H1 (cell line): ENCODE measurements at regions not wholly inside any gene's neighbourhood (a gene's known extent, or its start where the extent isn't known, plus 50 kb on each side); places are given as distances from the start of the nearest gene placed in this dataset.

ENCODE experiments used
- CTCF ChIA-PET: fragments of 300-600 bp; sonication (Branson Sonifier 250); formaldehyde crosslinking; loops from one replicate; lab custom pipeline; 2021; ENCODE audit not compliant: partially characterized antibody; lab: Charles Lee
- POLR2A ChIA-PET: fragments of 300-600 bp; sonication (Branson Sonifier 250); formaldehyde crosslinking; loops from one replicate; lab custom pipeline; 2021; ENCODE audit warnings: inconsistent platforms; ENCODE audit not compliant: partially characterized antibody; lab: Charles Lee
- DNase-seq, 2 experiments: peaks; one replicate each; pipeline versions ENCODE4 v3.0.0 to v3.0.0-alpha.2; 2010 to 2022; ENCODE audit warnings: low spot score in 2 of 2, low read depth in 1 of 2, mixed read lengths in 1 of 2
- FAIRE-seq: peaks from 2 replicates; lab custom pipeline; 2011; peaks lifted over from hg19 to GRCh38; lab: Jason Lieb, UNC
- H2AFZ ChIP-seq: 2 replicates; pipeline ENCODE4 v1.8.1; 2012; ENCODE audit warnings: low read length, inconsistent platforms
- H2AK5ac ChIP-seq: 2 replicates; pipeline ENCODE4 v1.6.1; 2013; ENCODE audit warnings: low read depth, low read length
- H2BK120ac ChIP-seq: replicated peaks from 2 replicates; pipeline ENCODE3; 2013; ENCODE audit warnings: low read depth, low read length, inconsistent platforms
- H2BK12ac ChIP-seq: 2 replicates; pipeline ENCODE4 v1.6.1; 2013; ENCODE audit warnings: low read depth, low read length
- H2BK15ac ChIP-seq: 2 replicates; pipeline ENCODE4 v1.6.1; 2013; ENCODE audit warnings: low read length
- H2BK20ac ChIP-seq: 2 replicates; pipeline ENCODE4 v1.6.1; 2013; ENCODE audit warnings: low read length
- H2BK5ac ChIP-seq: 2 replicates; pipeline ENCODE4 v1.6.1; 2013; ENCODE audit warnings: low read depth, low read length
- H3K14ac ChIP-seq: 2 replicates; pipeline ENCODE4 v1.6.1; 2013; ENCODE audit warnings: inconsistent platforms; ENCODE audit not compliant: insufficient read length
- H3K18ac ChIP-seq: 2 replicates; pipeline ENCODE4 v1.6.1; 2013; ENCODE audit warnings: low read length; ENCODE audit errors: extremely low read depth
- H3K23ac ChIP-seq: 2 replicates; pipeline ENCODE4 v1.6.1; 2013; ENCODE audit warnings: inconsistent platforms; ENCODE audit not compliant: insufficient read length
- H3K23me2 ChIP-seq: 2 replicates; pipeline ENCODE4 v1.6.1; 2013; ENCODE audit warnings: low read depth, low read length
- H3K27ac ChIP-seq: 2 replicates; pipeline ENCODE4 v1.6.1; 2011; ENCODE audit warnings: low read depth, low read length, inconsistent platforms
- H3K27me3 ChIP-seq, 4 experiments: replicated peaks in 1 of 4; 1 replicate in 1 of 4; 2 replicates in 3 of 4; pipeline versions ENCODE4 v1.6.1 to v1.8.1; 2011 to 2013; ENCODE audit warnings: low read length in 3 of 4, mild to moderate bottlenecking in 3 of 4, inconsistent platforms in 2 of 4, mixed read lengths in 2 of 4, moderate library complexity in 1 of 4; ENCODE audit not compliant: control insufficient read depth in 3 of 4, insufficient read depth in 3 of 4; ENCODE audit errors: extremely low read depth in 1 of 4
- H3K36me3 ChIP-seq, 4 experiments: 2 replicates each; pipeline versions ENCODE4 v1.6.1 to v1.8.1; 2011 to 2013; ENCODE audit warnings: mild to moderate bottlenecking in 4 of 4, low read length in 3 of 4, moderate library complexity in 2 of 4, control low read depth in 1 of 4, inconsistent platforms in 1 of 4; ENCODE audit not compliant: insufficient read depth in 4 of 4, control insufficient read depth in 2 of 4
- H3K4ac ChIP-seq: replicated peaks from 2 replicates; pipeline ENCODE3; 2013; ENCODE audit warnings: low read length, low read depth, mixed read lengths, inconsistent platforms; ENCODE audit not compliant: insufficient read length
- H3K4me1 ChIP-seq, 4 experiments: replicated peaks in 1 of 4; 1 replicate in 1 of 4; 2 replicates in 3 of 4; pipeline versions ENCODE4 v1.6.1 to v1.8.1; 2011 to 2013; ENCODE audit warnings: low read length in 3 of 4, inconsistent platforms in 2 of 4, mixed read lengths in 1 of 4; ENCODE audit not compliant: insufficient read depth in 4 of 4, control insufficient read depth in 3 of 4
- H3K4me2 ChIP-seq, 2 experiments: 2 replicates each; pipeline versions ENCODE4 v1.6.1 to v1.8.1; 2011 to 2013; ENCODE audit warnings: low read depth in 2 of 2, low read length in 2 of 2, control low read depth in 1 of 2, inconsistent platforms in 1 of 2, mild to moderate bottlenecking in 1 of 2; ENCODE audit not compliant: insufficient read depth in 1 of 2
- H3K4me3 ChIP-seq, 4 experiments: fragments of 200-600, 300-600 bp in 1 of 4; sonication (generic), shearing (Covaris generic), sonication (Bioruptor Twin) in 1 of 4; 2 replicates each; pipeline versions ENCODE4 v1.5.1 to v1.8.1; 2011 to 2016; ENCODE audit warnings: low read length in 4 of 4, low read depth in 3 of 4, control low read depth in 2 of 4, inconsistent platforms in 2 of 4, mild to moderate bottlenecking in 2 of 4, mixed read lengths in 1 of 4, moderate library complexity in 1 of 4; ENCODE audit not compliant: insufficient read depth in 2 of 4; ENCODE audit errors: extremely low read depth in 1 of 4
- H3K56ac ChIP-seq: replicated peaks from 2 replicates; pipeline ENCODE3; 2013; ENCODE audit warnings: low read depth, mild to moderate bottlenecking, mixed read lengths, low read length, inconsistent platforms; ENCODE audit not compliant: insufficient read length
- H3K79me1 ChIP-seq: 2 replicates; pipeline ENCODE4 v1.6.1; 2013; ENCODE audit warnings: low read depth, low read length, control low read depth
- H3K79me2 ChIP-seq, 2 experiments: 2 replicates each; pipeline versions ENCODE4 v1.6.1 to v1.8.1; 2012 to 2013; ENCODE audit warnings: low read length in 2 of 2, mild to moderate bottlenecking in 2 of 2, inconsistent platforms in 1 of 2; ENCODE audit not compliant: insufficient read depth in 2 of 2, control insufficient read depth in 1 of 2
- H3K9ac ChIP-seq, 4 experiments: replicated peaks in 1 of 4; 1 replicate in 1 of 4; 2 replicates in 3 of 4; pipeline versions ENCODE4 v1.6.1 to v1.8.1; 2011 to 2013; ENCODE audit warnings: low read depth in 3 of 4, low read length in 3 of 4, control low read depth in 2 of 4, mild to moderate bottlenecking in 2 of 4, moderate library complexity in 2 of 4, inconsistent platforms in 1 of 4; ENCODE audit errors: extremely low read depth in 1 of 4
- H3K9me3 ChIP-seq, 2 experiments: 2 replicates each; pipeline versions ENCODE4 v1.6.1 to v1.8.1; 2012 to 2013; ENCODE audit warnings: mild to moderate bottlenecking in 2 of 2, moderate library complexity in 2 of 2, control low read depth in 1 of 2, inconsistent platforms in 1 of 2, low read depth in 1 of 2, low read length in 1 of 2, mixed read lengths in 1 of 2; ENCODE audit not compliant: insufficient read depth in 2 of 2
- H4K20me1 ChIP-seq, 2 experiments: replicated peaks in 1 of 2; 2 replicates each; pipeline versions ENCODE3 to v1.8.1; 2011 to 2013; ENCODE audit warnings: inconsistent platforms in 2 of 2, low read length in 2 of 2, mild to moderate bottlenecking in 1 of 2; ENCODE audit not compliant: insufficient read depth in 2 of 2, control insufficient read depth in 1 of 2
- H4K5ac ChIP-seq: 2 replicates; pipeline ENCODE4 v1.6.1; 2013; ENCODE audit warnings: low read length, low read depth, mixed read lengths, inconsistent platforms; ENCODE audit not compliant: insufficient read length
- H4K8ac ChIP-seq: 2 replicates; pipeline ENCODE4 v1.8.0; 2013; ENCODE audit warnings: mild to moderate bottlenecking, moderate library complexity, low read length, inconsistent platforms; ENCODE audit not compliant: insufficient read depth; ENCODE audit errors: extremely low read depth
- H4K91ac ChIP-seq: replicated peaks from 2 replicates; pipeline ENCODE3; 2013; ENCODE audit warnings: low read length, mixed read lengths, inconsistent platforms; ENCODE audit not compliant: insufficient read length
- ASH2L ChIP-seq: fragments of 200-600, 300-600 bp; sonication (generic); IDR thresholded peaks from one replicate; pipeline ENCODE4 v1.7.1; 2017; ENCODE audit warnings: low read length
- CBX8 ChIP-seq: fragments of 300-800, 300-1000 bp; sonication (generic); IDR thresholded peaks from 2 replicates; pipeline ENCODE4 v1.7.1; 2016; ENCODE audit warnings: low read depth, low read length, borderline replicate concordance
- CEBPB ChIP-seq: IDR thresholded peaks from 2 replicates; pipeline ENCODE4 v1.6.1; 2012; ENCODE audit warnings: low read depth, low read length
- E2F6 ChIP-seq: IDR thresholded peaks from 2 replicates; pipeline ENCODE4 v1.6.1; 2012; ENCODE audit warnings: inconsistent platforms
- EP300 ChIP-seq, 2 experiments: IDR thresholded peaks; 1 replicate in 1 of 2; 2 replicates in 1 of 2; pipeline ENCODE4 v1.6.1; 2011 to 2012; ENCODE audit warnings: low read depth in 2 of 2, low read length in 2 of 2, mild to moderate bottlenecking in 2 of 2, borderline replicate concordance in 1 of 2, inconsistent platforms in 1 of 2, moderate library complexity in 1 of 2
- EZH2 ChIP-seq: fragments of 200-600 bp; sonication (generic); IDR thresholded peaks from 2 replicates; pipeline ENCODE4 v1.7.1; 2012; ENCODE audit warnings: low read depth, mild to moderate bottlenecking, moderate library complexity, low read length, inconsistent platforms; ENCODE audit not compliant: severe bottlenecking
- GABPA ChIP-seq: IDR thresholded peaks from 2 replicates; pipeline ENCODE4 v1.6.1; 2011; ENCODE audit warnings: mild to moderate bottlenecking, low read length, moderate library complexity, borderline replicate concordance; ENCODE audit not compliant: insufficient read depth
- KDM1A ChIP-seq: fragments of 200-600, 300-600 bp; sonication (generic); IDR thresholded peaks from 2 replicates; pipeline ENCODE4 v1.7.1; 2016; ENCODE audit warnings: mild to moderate bottlenecking, low read length, borderline replicate concordance
- MAFK ChIP-seq: IDR thresholded peaks from 2 replicates; pipeline ENCODE4 v1.6.1; 2012; ENCODE audit warnings: low read depth, mild to moderate bottlenecking, improper control_type of control experiment, low read length
- PHF8 ChIP-seq: fragments of 200-600 bp; sonication (generic); conservative IDR thresholded peaks from 2 replicates; pipeline ENCODE4 v1.7.1; 2012; ENCODE audit warnings: low read depth, mild to moderate bottlenecking, inconsistent platforms, low read length, moderate library complexity
- USF2 ChIP-seq: IDR thresholded peaks from 2 replicates; pipeline ENCODE4 v1.6.1; 2011; ENCODE audit warnings: low read length, improper control_type of control experiment

- FAIRE-seq, result no peak
- Histone ChIP-seq H3K79me1 (no peaks in the 10 kb centered on the region), H3K4me2 (no peak overlapping the region), H3K23ac (no peak overlapping the region), H4K91ac (no peak overlapping the region), H2AFZ (no peak overlapping the region), H3K27me3 (no peaks in the 10 kb centered on the region), H4K5ac (no peak overlapping the region), H4K8ac (no peak overlapping the region), H3K23me2 (no peaks in the 10 kb centered on the region), H3K56ac (no peak overlapping the region), H2BK20ac (no peak overlapping the region), H4K20me1 (no peaks in the 10 kb centered on the region), H3K9me3 (peaks cover 0 to 2% of the 10 kb centered on the region in 2 experiments; a peak in 1 of 4 replicates), H2AK5ac (no peak overlapping the region), H3K4me1 (no peaks in the 10 kb centered on the region), H3K79me2 (no peaks in the 10 kb centered on the region), H2BK15ac (no peak overlapping the region), H3K27ac (no peak overlapping the region), H3K4ac (no peak overlapping the region), H3K9ac (no peak overlapping the region), H3K14ac (no peak overlapping the region), H2BK5ac (no peak overlapping the region), H3K36me3 (no peaks in the 10 kb centered on the region), H3K18ac (no peak overlapping the region), H3K4me3 (no peak overlapping the region), H2BK120ac (no peak overlapping the region), H2BK12ac (no peak overlapping the region)
- CTCF ChIA-PET, result no interaction called here
- DNase-seq, result no peak
- POLR2A ChIA-PET, result no interaction called here
- TF ChIP-seq EZH2 (no peak), ASH2L (no peak), CEBPB (no peak), EP300 (IDR thresholded peaks at IDR 0.05; ENCODE audit: borderline replicate concordance in 1 of 2, low read depth in 2 of 2, low read length in 2 of 2) (no peak), E2F6 (no peak), CBX8 (no peak), KDM1A (no peak), GABPA (no peak), USF2 (no peak), MAFK (no peak), PHF8 (no peak)
Measured at GRCh38 chr1:191284175-191284574, 806.5 kb upstream of the BRINP3 start.
